HG03575 (cell line): ENCODE measurements at regions not wholly inside any gene's neighbourhood (a gene's known extent, or its start where the extent isn't known, plus 50 kb on each side); places are given as distances from the start of the nearest gene placed in this dataset.
"Not testable (repeated sequence)": the region's sequence is repeated elsewhere in the genome, so short reads cannot be mapped to it uniquely, and the experiment has no call there.

Experiments used
- ATAC-seq: cut with Tn5 transposase; IDR thresholded peaks from one replicate; pipeline ENCODE4 v1.9.1; 2021; ENCODE audit not compliant: unreplicated experiment, insufficient number of reproducible peaks, low FRiP score; ENCODE audit errors: extremely low read depth

DNA sequence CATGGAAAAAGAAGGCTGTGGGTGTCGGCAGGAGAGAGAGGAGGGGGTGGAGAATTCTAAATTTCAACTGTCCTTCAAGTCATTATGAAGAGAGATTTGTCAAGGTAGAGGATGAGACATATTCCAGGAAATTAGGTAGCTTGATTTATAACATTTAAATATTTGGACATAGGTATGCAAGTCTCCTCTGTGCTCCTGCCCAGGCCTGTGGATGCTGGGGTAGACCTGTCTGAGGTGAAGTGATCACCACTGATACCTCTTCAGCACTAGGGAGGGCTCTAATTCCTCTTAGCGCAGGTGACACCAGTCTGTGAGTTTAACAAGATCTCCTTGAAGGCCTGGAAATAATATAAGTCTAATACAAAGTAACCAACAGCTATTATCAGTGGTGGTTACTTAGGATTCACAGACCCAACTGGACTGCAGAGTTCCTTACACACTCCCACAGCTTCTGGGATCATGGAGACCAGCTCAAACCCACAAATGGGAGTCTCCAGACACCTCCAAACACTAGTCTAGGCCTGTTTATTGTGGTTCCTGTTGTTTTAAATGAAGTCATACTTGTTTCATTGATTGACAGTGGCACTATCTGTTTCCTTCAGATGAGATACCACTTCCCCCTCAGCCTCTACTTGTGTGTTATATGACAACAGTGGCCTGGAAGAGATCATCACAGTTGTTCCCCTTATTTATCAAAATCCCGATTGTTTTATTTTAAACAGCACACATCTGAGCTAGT, 104.1 kb upstream of the ITPRID2 start:
- no peak for ATAC-seq

DNA sequence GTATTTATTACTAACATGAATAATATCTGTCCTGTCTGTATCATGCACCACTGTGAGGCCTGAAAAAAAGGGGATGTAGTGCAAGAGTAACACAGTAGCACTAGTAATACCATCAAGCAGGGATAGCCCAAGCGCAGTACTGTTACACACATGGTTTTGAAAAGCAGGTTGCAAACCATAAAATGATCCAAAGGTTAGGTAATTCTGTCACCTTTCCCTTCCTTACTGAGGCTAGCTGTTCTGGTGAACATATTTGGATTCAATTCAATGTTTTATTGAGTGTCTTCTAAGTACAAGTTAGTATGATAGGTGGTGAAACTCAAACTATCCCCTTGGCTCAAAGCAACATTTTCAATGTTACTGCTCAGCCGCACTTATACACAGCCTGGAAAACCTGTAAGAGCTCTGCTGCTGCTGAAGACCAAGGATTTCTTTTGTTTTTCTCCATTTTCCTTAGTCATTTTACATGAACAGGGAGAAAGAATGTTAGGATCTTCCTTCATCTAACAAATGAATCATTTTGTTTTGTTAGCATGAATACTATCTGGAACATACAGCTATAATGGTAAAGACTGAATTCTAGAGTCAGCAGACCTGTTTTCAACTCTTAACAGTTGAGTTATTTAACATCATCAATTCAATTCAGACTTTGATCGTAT, 102.5 kb upstream of the ITPRID2 start:
- no peak for ATAC-seq

DNA sequence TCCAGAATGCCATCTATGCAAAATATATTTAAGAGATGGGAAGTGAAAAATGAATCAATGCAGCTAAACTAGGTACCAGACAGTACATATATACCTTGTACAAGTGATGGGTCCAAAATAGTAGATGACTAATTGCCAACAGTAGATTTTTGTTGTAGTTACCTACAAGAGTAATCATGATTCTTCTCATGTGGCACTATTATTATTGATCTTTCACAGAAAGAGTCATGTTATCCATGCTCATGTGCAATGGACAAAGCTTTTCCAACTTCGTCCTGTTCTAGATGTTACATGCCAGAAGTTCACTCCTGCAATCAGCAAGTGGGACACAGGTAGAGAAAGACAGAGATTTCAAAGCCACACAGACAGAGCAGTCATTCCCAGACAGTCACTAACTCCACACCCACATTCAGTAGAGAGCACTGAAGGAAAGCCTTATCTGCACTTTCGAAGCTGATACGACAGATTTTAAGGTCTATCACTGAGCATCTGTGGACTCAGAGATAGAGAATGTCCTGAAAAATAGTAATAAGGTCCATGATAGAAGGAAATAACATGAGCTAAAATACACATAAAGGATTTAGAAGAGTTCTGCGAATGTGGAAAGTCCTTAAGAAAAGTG, 101.6 kb upstream of the ITPRID2 start:
- ATAC-seq = no peak

DNA sequence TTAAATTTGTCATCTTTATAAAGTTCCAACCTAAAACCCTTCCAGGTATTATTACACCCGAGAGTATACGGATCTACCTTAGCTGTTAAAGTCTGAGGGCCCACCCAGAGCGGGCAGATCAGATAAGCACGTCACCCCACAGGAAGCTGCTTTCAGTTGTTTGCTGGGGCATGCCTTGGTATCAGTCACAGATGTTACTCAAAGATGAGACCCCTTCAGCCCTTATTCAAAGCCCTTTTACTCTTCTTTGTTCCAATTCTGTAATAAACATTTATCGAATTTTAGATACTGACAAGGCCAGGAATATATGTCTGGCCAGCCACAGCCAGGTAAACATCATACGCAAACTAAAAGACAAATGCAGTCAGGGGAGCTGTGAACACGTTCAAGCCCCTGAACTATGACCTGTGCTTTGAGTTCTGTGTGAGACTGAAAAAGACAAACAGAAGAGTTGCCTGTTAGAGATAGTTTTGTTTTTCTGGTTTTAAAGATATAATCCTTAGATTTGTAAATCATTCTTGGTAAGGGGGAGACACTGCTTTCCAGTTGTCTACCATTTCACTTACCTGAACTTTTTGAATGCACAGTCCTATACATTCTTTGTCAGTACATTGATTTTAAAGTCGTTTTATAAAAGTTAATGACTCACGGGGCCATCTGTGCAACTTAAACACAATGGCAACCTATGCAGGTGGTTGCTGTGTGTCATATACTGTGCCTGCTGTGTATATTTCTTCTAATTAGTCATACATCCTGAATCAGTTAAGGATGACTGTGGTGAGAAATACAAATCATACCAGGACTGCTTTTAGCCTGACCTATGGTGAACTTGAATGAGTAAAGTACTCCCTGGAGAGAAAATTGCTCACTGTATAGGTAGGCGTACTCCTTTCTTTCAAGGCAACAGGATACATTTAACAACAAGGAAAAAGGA, 100.5 kb upstream of the ITPRID2 start:
- ATAC-seq = peak; percentile 100

DNA sequence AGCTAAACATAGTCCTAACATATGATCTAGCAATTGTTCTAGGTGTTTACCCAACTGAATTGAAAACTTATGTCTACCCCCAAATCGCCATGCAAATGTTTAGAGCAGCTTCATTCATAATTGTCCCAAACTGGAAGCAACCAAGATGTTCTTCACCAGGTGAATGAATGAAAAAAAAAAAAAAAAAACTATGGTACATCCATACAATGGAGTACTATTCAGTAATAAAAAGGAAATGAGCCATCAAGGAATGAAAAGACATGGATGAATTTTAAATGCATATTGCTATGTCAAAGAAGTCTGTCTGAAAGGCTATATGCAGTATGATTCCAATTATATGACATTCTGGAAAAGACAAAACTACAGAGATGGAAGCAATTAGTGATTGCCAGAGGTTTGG, 98.6 kb upstream of the ITPRID2 start:
- no peak for ATAC-seq

DNA sequence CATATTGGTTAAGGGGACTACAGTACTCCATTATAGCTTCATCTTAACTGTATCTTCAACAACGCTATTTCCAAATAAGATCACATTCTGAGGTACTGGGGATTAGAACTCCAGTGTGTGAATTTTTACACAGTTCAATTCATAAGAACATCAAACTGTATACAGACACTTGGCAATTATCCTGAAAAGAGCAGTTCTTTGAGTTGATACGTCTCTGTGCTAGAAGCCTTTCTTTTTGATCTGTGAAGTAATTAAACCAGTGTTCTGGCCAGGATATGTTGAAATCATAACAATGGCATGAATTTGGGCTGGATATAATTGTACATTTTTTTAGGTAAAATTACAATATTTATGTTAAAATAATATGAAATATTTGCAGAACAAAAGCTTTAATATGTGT, 93.5 kb upstream of the ITPRID2 start:
- no peak for ATAC-seq

DNA sequence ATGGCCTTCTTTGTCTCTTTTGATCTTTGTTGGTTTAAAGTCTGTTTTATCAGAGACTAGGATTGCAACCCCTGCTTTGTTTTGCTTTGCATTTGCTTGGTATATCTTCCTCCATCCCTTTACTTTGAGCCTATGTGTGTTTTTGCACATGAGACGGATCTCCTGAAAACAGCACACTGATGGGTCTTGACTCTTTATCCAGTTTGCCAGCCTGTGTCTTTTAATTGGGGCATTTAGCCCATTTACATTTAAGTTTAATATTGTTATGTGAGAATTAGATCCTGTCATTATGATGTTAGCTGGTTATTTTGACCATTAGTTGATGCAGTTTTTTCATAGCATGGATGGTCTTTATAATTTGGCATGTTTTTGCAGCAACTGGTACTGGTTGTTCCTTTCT, 89.2 kb upstream of the ITPRID2 start:
- ATAC-seq = not testable (repeated sequence)

DNA sequence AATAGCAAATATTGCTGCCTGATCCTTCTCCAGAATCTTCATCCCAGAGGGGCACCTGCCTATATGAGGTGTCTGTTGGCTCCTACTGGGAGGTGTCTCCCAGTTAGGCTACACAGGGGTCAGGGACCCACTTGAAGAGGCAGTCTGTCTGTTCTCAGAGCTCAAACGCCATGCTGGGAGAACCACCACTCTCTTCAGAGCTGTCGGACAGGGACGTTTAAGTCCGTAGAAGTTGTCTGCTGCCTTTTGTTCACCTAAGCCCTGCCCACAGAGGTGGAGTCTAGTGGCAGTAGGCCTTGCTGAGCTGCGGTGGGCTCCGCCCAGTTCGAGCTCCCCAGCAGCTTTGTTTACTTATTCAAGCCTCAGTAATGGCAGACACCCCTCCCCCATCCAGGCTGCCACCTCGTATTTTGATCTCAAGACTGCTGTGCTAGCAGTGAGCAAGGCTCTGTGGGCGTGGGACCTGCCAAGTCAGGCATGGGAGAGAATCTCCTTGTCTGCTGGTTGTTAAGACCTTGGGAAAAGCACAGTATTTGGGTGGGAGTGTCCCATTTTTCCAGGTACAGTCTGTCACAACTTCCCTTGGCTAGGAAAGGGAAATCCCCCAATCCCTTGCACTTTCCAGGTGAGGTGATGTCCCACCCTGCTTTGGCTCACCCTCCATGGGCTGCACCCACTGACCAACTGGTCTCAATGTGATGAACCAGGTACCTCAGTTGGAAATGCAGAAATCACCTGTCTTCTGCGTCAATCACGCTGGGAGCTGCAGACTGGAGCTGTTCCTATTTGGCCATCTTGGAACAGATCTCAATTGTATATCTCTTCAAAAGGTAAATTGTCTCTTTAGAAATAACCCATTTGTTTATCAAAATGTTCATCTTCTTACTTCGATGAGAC, 87.4 kb upstream of the ITPRID2 start:
- not testable (repeated sequence) for ATAC-seq

DNA sequence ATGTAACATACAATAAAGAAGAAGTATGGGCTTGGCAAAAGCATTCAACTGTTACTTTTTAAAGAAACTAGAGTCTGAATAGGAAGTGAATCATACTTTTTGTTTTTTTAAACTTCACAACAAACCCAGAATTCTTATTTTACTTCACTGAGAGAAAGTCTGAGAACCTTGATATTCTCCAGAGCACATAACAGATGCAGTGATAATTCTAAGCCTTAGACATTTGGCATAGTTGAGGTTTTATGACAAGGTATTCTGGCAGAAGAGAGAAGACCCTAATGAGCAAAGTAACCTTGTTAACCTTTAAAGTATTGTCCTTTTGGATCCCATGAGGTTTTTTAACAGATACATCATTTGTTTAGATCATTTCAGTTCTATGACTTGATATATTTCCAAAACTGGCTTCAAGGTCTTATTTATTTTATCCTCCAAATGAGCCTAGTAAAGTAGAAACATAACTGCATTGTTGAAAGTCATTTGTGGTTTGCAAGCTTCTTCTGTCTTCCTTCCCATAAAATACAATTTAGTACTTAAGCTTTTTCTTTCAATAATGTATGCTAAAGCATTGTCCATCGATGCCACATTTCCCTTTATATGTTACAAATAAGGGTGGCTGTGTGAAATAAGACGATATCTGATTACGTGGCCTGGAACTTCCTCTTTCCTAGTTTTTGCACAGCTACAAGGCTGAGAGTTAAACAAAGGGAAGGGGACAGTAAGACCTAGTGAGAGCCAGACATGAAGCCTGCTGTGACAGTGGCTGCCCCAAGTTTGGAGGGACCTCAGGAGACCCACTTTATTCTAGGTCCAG, 86.1 kb upstream of the ITPRID2 start:
- no peak for ATAC-seq

DNA sequence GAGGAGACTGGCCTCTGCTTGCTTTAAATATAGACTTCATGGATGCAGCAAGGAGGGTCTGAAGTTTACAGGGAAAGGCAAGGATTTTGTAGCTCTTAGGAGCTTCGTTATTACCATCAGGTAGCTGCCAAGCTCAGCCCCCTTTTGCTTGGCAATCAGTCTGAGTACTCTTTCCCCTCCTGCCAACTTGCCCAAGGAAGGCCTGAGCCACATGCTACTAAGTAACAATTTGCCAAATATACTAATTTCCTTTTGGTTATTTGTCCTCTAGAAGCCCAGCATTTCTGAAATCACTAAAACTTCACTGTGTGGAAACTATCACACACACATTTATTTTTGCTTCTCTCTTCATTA, 85.5 kb upstream of the ITPRID2 start:
- ATAC-seq = no peak

DNA sequence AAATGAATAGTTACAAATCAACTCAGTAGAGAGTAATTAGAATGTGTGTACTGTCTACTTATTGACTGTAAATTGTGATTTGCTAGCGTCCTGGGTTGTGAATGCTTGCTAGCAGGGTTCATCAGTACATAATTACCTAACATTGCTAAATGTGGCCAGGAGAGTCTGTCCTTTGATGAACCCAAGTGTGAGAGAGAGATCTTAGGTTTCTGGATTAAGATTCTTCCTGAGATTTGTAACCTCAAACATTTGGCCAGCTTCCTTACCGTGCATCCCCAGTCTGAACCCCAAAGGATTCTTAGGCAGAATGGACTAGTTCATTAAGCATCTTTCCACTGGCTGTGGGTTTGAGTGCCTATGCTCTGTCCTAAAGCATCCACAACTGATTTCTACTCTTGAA, 84.0 kb upstream of the ITPRID2 start:
- ATAC-seq = no peak

DNA sequence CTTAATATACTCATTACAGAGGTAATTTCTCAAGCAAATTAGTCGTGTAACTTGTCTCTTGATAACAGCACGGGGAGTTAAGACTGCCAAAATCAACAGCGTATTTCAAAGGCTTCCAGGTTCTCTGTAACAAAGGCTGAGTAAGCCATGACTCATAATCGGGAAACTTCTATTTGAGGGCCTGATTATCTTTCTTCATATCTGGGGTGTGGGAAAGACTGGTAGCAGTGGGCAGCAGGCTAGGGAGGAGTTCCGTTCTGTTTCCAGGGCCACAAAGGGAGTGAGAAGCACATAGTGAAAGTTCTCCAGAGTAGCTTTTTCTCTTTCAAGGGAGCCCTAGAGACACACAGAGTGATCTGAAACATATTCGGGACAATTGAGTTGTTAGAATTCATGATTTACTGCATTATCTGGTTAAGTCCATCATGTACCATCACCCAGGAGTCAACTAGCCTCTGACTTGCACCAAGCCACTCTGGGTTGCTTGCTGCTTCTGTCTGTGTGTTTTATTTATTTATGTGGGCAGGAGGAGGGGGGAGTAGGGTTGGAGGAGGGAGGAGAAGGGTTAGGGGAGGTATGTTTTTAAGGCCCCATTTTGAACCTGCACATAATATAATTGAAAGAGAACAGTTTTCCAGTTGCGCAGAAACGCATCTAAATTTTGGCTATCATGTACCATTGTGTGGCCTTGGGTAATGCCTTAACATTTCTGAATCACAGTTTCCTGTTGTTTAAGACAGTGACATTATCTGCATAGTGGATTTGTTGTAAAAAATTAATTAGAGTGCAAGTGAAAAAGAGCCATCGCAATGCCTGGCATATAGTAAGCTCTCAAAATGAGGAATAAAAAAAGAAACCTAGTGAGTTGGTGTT, 80.5 kb upstream of the ITPRID2 start:
- ATAC-seq = no peak

DNA sequence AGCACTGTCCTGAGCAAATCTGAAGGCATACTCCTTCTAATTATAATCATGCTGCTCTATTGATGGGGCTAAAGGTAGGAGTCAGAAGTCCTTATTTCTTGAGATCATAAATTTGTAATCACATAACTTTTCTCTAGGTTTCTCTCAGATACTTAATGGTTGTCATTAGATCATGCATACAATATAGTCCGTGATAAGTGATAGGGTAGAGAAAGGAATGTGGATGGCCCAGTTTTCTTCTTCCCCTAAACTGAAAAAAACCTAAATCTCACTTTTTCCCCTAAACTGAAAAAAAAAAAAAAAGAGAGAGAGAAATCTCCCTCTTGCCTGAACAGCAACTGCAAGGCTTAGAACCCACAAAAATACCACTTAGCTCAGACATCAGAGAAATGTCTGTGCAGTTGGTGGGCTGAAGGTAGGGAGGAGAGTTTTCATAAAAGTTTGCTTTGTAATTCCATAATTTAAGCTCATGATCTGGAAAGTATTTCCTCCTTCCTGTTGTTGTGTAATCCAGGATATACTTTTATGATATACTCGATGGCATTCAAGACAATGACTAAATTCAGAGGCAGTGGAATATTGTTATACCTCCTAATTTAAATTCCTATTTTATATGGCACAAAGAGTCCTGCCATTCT, 79.3 kb upstream of the ITPRID2 start:
- ATAC-seq = no peak

DNA sequence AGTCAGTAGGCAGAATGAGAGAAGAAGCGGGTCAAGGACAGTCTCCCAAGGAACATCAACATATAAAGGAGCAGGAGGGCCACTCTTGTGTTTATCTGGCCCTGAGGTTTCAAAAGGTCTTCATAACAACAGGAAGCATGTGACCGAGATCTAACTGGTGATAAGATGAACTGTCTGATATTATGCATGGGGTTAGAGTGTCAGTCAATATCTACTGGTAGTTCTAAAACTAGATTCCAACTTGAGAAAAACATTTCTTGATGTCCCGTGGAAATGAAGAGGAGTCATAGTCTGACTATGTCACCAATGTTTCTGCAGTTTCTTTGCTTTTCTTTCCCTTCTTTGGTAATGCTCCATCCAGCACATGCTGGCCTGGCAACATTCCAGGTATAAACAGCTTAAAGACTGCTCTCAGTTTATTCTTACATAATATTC, 77.5 kb upstream of the ITPRID2 start:
- ATAC-seq = no peak

DNA sequence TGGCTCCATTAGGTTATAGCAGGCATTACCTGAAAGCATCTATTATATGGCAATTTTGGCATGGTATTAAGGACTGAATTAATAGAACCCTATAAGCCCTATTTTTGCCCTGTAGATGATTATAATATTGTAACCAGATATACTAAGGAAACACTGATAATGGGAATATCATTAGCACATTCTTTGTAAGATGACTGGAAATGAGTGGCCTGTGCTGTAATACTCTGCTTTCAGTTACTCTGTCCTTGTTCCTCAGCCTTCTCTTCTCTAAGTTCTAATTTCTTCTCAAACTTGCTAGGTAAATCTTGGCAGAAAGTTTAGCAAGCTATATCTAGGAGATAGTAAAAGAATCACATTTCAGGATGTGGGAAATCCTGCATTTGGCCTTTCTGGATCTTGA, 74.0 kb upstream of the ITPRID2 start:
- no peak for ATAC-seq

DNA sequence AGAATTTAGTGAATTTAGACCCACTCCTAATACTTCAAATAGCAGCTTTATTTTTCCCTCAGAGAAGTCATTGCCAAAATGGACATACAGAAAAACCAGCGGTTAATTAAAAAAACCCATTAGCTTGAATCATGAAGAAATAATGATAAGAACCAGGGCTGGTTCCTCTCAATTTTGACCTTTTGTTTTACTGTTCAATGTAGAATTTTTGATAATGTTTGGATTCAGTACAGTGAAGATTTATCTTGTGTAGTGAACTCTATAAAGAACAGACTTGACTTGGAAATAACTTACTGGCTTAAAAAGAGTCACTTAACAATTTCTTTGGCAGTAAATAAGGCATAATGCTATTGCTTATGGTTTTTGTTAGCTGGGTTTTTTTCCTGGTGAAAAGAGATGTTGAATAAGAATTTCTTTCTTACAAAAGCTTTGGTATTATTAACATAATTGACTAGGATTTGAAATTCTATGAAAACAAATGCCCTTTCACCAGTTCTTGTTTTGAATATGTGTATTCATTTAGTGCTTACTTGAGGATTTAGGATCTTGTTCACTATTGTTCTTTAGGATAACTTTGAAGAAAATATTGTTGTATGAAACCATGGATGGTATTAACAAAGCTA, 73.4 kb upstream of the ITPRID2 start:
- no peak for ATAC-seq
